NCI-H1694 (cell line): ENCODE measurements at regions not wholly inside any gene's neighbourhood (a gene's known extent, or its start where the extent isn't known, plus 50 kb on each side); places are given as distances from the start of the nearest gene placed in this dataset.

Experiments used
- DNase-seq: peaks from one replicate; lab custom pipeline; 2025; lab: John Stamatoyannopoulos, UW

DNA sequence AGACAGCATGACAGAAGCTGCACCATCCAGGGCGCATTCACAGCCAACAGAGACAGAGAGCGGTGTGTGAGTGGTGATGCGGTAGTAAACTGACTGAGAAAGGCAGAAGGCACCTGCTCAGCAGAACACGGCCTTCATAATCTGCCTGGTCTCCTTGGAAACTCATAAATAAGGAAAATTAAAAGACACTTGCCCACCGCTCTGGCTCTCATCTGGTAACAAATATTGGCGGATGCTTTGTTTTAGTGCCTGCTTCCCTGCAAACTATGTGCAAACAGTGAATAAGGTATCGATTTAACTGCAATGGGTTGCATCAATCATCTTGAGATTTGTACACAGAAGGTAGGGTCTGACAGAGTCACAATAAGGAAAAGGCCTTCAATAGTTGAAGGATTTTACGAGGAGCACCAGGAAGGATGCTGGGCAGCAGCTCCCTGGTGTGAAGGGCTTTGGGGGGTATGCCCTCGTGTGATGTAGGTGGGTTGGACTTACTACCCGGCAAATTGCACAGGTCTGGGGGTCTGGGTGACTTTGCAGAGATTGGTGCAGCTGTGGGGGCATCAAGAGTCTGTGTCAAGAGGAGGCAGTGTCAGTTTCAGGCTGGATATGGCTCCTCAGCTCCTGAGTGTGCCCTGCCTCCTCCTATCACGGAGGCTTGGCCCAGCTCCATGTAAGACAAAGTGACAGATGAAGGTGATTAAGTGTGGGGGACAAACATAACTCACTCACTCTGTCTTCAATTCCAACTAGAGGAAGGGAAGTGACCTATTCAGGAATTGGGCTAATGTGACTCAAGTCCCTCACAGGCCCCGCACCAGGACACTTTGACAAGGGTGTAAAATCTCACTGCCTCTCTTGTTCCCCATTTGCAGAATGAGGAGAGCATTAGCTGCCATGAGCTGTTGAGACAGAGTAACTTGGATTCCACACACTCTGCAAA lies 166.7 kb downstream of the ICE1 start:
- no peak for DNase-seq

DNA sequence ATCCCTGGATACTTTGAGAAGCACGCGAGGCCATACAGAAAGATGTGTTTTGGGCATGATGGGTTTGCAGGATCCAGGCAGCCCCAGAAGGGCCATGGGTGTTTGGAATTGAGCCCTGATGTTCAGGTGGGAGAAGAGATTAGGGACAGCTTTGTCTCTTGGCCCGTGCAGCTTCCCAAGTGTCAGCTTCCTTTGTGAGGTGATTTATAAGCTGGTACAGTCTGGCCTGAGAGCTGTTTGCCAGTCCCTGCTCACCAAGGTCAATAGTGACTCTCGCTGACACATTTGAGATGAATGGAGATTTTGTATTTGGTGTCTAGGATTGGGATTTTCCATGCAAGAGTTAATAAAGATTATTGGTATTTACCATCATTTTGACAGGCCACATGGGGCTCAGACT lies 165.9 kb downstream of the ICE1 start:
- no peak for DNase-seq

DNA sequence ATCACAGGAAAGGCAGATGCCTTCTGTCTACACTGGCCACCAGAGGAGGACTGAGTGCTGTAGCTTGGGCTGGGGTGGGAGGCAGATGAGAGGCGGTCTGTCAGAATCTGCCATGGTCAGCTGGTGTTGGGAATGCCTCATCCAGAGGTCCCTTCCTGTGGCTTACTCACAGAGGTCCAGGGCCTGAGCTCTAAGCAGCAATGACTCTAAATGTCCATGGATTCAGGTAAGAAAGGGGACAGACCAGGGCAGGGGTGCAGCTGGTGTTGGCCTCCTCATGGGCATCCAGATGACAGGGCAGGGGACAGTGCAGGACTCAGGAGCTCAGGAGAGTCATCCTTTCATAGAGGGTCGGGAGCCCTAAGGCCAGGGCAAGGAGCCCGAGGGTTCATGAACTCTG lies 165.0 kb downstream of the ICE1 start:
- no peak for DNase-seq

DNA sequence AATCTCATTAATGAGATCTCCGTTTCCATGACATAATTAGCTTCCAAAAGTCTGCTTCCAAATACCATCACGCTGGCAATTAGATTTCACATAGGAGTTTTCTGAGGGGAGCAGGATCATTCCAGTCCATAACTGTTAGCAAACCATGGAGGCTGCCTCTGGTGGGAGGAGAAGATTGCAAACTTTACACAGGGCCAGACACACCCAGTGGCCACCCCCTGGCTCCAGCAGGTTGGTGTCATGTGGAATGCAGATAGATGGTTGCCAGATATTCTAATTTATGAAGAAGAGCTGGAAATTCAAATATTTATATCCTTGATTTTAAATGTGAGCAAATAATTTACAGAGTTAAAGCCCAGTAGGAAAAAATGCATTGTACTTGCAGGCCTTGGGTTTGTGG lies 164.2 kb downstream of the ICE1 start:
- DNase-seq, result no peak

DNA sequence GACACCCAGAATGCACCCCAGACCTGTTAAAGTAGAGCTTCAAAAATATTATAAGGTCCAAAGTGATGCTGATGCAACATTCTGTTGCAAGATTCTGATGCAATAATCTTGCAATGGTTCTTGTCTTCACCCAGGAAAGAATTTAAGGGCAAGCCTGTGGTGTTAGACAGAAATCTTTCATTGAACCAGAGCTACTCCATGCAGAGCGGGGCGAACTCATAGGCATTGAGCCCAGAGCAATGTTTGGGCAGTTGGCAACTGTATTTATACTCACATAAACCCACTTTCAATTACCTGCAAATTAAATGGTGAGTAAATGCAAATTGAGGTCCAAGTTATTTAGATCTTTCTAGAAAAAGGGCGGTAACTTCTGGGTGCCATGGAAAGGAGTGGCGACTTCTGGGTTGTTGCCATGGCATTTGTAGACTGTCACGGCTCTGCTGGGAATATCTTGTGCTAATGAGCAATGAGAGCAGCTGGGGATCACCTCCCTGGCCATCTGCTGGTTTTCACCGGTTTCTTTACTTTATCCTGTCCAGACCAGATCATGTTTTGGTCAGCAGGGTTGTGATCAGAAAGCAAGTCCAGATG lies 163.4 kb downstream of the ICE1 start:
- DNase-seq, result no peak

DNA sequence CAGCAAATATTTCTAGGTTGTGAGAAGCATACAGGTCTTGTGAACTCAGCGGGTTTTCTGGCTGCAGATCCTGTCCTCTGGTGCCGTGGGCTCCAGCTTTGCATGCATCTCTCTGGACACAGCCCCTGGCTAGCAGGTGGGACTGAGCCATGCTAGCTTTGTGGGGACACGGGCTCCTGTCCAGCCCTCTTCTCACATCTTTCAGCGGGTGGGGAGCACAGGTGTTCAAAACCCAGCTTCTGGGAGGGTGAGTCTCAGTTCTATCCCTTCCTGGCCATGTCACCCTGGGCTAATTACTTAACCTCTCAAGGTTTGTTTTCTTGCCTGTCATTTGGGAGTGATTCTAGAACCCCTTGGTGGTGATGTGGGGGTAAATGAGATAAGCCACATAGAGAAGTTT lies 162.3 kb downstream of the ICE1 start:
- DNase-seq, result no peak

DNA sequence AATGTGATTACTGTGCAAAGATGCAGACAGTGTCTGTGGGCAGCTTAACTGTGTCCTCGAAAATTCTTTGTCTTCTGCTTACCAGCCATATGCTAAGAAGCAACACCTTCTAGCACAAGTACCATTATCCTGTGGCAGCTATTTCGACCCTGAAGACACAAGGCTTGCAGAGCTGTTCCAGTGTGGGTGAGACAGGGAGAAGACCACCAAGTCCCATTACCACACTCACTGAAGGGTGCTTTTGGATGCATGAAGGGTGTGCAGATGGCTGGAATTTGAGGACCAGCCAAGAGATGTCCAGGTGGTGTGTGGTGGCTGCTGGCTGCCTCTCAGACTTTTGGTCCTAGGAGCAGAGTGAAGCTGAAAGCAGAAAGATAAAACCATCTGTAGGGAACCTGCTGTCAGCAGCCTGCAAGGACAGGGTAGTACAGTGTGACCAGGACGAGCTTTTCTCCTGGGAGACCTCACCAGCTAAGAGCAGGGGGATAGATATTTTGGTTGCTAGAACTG lies 161.8 kb downstream of the ICE1 start:
- DNase-seq, result no peak

DNA sequence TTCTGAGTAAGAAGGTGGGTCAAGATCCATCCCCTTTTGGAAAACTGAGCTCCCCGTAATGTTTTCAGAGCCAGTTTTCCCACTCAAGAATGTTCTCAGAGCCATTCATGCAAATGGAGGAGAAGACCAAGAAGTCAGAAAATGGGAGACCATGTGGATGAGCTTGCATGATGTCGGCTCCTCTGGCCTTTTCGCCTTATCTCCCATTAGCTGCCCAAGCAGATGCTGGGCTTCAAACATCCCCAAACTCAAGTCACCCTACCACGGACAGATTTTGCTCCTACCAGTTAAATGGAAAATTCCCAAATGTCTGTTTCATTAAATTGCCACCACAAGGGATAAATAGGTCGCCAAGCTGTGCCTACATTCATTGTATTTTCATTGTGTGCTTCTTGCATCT lies 161.4 kb downstream of the ICE1 start:
- DNase-seq, result no peak

DNA sequence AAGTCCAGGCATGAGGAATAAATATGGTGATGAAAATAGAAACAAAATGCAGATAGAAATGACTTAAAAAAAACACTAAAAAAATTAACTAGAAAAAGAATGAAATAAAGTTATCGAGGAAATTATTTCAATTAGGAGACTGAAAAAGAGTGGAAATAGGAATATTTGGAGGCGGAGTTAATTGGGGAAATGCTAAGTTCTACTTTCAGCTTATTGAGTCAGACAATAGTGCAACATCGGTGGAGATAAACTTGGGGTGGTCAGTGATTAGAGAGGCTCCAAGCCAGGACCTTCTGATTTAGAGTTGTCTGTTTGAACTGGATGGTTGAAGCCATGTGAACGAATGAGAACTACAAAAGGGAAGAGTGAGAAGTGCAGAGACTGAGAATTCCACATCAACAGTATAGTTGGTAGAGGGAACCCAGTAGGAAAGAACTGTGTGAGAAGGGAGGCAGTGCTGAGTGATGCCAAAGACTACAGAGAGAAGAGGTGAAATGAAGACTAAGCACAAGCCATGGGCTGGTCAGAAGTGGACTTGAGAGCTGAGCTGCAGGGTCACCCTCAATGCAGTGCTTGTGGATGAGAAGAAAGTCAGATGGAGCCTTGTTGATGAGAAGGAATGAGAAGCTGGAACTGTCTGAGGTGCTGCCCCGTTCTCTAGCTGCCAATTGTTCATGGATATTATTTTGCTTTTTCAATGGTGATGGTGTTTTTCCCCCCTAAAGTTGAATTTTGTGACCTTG lies 160.7 kb downstream of the ICE1 start:
- no peak for DNase-seq

DNA sequence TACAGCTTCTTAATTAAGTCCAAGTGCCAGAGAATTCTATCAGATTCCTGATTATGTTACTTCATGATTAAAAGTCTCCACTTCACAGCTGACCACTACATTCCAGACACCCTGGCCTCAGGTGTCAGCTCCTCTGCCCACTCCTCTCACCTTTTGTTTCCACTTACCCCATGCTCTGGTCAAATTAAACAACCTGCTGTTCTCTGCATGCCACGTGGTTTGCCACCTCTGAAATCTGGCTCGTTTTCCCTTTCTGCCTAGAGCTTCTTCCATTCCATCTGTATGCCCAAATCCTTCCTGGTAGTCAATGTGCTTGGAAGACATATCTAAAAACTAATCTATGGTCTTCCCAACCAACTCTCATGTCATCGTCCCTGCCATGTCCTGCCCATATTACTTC lies 158.6 kb downstream of the ICE1 start:
- DNase-seq, result no peak

DNA sequence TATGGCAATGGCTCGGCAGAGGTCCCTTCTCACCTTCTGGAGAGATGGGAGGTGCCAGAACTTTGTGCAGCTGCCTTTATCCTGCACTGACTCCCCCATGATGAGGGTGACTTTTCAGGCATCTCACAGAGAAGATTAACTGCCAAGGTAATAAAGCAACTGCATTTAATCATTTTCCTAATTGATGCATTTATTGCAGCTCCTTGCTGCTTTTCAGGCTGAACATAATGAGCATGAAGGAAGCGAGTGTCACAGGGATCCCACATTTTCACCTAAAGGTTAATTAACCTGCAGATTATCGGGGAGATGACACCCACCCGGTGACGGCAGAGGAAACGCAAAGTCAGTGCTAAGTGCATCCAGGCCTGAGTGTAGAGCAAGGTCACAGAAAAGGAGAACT lies 154.3 kb downstream of the ICE1 start:
- DNase-seq, result no peak

DNA sequence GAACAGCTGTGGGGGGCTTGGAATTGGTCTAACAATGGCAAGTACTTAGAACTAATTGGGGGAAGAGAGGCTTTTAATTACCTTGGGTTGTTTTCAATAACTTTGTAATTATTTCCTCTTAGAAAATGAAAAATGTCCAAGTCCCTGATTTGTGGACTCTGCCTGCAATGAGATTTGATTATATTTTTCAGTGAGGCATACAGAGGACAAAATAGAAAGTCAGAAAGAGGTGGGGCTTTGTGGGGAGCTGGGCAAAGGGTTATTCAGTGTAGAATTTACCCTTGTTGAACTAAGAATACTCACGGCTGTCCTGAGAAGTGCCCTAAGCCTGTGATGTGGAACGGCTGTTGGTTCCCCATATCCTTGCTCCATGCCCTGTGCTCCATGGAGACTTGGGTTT lies 153.0 kb downstream of the ICE1 start:
- DNase-seq, result no peak

DNA sequence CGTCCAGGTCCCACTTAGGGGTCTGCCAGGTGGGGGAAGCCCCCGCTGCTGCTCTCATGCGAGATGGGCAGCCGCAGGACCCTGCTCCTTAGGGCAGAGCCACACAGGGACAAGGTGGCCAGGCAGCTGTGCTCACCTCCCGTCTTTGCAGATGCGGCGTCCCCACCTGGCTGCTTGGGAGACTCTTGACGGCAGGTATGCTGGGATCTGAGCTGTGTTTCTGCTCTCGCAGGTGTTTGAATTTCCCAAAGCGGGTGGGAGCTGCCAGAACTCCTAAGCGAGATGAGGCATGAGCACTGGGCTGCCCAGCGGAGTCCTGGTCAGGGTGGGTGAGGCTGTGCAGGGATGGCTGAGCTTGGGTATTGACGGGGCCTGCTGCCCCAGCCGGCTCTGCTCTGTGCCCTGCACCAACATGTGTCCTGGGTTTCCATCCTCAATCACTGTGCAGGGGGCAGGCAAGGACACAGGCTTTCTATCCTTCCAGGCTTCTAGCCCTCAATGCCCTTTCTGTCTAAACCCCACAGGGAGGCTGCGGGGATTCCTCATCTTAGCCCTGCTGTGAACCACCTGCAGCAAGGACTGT lies 151.4 kb downstream of the ICE1 start:
- no peak for DNase-seq

DNA sequence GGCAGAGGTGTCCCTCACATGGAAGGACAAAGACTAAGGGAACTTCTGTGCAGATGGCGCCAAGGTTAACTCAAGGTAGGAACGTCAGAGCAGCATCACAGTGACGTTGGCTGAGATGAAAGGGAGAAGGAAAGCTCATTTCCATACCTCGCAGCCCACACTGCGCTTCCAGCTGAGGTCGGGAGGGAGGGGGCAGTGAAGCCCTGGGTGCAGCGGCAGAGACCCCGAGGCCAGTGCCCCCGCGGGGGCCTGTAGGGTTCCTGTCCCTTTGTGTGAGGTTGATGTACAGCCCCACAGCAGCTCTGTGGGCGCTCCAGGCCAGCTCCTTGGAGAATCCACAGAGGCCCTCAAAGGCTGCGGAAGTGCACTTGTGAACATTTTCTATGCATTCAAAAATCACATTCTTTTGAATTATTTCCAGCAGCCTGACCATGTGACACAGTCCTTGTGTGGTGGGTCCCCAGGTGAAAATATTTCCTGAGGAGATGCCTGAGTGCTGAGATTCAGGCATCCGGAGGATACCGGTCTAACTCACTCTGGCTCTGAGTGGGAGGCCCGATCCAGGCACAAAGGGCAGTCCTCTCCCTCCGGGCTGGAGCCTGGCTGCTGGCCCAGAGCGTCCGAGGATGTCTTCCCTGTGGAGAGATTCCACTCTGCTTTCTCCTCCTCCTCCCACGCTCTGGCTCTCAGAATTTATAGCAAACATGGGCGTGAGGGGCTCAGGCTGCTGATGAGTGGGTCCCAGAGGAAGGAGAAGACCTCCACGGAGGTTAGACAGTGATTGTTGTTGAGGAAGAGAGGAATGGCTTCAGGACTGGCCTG lies 150.7 kb downstream of the ICE1 start:
- DNase-seq, result no peak

DNA sequence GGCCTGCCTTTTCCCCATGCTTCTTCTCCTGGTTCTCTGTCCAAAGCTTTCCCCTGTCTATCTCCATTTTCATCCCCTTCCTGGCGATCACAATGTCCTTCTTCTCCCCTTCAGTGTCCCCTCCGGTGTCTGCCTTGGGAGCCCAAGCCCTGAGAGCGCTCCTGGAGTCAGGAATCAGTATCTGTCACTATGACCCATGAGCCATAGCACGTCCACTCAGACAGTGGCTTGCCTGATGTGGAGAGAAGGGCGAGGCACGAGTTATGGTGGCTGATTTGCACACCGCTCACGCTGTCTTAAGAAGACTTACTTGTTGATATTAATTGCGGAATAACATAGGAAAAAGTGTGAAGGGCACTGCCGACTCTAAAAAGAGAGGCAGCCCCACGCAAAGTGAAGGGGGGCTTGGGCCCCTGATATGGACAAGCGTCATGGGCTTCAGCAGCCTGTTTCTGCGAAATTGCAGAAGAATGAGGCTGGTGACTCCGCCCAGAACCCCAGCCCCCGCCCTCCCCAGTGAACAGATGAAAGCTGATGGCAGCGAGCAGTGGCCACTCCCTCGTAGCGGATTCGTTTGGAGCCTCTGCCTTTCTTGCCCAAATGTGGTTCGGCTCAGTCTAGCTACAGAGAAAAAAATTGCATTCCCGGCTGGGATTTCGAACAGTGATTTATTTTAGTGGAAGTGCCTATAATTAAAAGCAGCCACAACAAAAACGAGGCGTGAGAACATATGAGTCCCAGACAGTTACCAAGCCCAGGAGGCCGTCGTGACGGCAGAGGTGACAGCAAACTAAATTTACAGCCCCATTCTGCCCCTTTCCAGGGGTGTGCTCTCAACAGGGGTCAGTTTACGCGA lies 149.8 kb downstream of the ICE1 start:
- DNase-seq, result no peak

DNA sequence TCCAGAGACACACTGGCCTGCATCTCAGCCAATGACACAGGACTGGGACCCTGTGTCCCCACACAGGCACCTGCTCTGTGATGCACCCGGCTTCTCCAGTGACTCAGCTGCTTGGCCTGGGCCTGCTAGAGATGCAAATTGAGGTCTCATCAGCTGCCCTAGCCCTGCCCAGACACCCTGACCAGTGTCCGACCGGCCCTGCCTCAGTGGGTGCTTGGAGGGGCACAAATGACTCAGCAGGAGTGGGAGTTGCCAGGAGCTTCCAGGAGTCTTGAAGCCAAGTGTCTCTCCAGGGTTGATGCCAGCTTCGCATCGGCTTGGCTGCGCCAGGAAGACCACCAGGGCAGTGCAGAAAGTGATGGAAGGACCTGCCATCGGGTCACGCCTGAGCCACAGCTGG lies 148.2 kb downstream of the ICE1 start:
- no peak for DNase-seq

DNA sequence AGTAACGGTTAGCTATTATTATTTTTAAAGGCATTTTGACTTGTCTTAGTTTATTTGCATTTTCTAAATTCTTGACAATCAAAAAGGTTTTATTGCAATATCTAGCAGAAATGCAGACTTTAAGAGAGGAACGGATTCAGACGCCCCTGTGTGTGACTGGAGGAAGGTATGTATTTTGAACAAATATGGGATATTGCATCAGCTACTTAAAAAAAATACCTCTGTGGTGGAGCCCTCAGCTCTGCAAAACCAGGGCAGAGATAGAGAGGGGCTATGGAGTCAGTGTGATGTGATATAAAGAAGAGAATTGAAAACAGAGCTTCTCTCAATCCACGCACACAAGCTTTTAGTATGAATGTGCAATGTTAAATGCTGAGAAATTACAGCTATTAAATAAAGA lies 142.4 kb downstream of the ICE1 start:
- no peak for DNase-seq

DNA sequence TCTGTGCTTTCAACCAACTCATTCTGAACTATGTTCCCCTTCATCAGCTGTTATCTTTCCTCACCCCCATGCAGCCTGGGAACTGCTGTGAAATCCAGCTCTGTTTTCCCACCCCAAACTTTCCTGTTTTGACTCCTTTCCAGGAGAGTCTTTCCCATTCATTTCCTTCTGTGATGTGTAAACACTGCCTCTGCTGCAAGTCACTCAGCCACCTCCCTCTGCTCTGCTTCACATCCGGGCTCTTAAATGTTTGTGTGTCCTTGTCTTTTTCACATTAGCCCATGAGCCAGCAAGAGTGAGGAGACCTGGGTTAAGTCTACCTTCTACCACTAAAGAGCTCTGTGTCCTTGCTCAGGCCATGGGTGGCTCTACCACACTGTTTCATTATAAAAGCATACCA lies 137.5 kb downstream of the ICE1 start:
- DNase-seq, result no peak

DNA sequence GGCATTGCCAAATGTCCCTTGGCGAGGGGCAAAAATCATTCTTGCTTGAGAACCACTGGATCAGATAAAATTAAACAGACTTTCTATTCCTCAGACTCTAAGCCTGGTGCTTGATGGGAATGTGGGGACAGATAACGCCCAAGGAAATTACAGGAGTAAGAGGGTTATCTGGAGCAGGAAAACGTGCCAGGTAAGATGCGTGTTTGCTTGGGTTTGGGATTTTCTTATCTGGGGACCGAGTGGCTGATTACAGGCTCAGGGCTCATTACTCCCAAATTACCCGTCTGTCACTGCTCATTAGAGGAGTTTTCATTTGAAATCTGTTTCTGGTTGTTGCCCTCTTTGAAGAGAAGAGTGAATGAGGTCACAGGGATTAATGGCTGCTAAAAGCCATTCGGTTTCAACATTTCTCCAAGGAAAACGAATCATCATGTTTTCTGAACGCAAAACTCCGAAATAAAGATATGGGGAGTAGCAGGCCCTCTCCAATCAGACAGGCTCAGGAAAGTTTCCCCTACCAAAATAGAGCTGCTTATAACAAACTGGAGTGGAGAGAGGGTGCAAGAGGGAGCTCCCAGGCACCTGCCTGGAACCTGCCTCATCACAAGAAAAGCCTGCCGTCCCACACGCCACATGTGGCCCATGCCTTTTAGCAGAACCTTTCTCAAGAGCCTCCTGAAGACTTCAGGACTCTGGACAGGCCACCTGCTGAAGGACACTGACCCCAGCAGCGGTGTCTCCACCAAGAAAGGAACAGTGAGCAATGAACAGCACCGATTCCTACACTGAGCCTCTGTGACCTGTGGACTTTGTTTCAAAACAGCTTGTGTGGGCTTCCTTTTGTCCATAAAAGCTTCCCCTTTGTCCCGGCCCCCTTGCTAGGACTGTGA lies 136.4 kb downstream of the ICE1 start:
- DNase-seq, result no peak

DNA sequence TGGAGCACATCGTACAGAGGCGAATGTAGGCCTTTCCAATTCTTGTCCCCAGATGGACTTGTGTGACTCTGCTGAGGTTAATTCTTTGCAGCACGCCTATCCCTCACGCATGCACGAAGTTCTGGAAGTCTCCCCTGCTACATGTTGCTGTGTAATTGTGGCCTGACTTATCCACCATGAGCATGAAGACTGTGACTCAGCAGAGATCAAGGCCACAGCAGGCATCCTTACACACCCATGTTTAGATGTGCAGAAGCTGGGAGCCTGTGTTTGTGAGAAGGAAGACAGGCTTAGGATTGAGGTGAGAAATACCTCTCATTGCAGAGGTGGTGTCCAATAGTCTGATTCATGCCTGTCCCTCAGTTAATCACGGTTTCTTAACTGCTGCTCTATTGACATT lies 135.6 kb downstream of the ICE1 start:
- no peak for DNase-seq
